Neural progenitor cell (in vitro differentiated cells): ENCODE measurements at regions not wholly inside any gene's neighbourhood (a gene's known extent, or its start where the extent isn't known, plus 50 kb on each side); places are given as distances from the start of the nearest gene placed in this dataset.

Source experiments
- DNase-seq: peaks from one replicate; pipeline ENCODE4 v3.0.0-alpha.2; 2016; ENCODE audit warnings: low spot score
- H2AFZ ChIP-seq: fragments of 200-600 bp; sonication (generic); replicated peaks from 2 replicates; pipeline ENCODE4 v1.6.1; 2016; ENCODE audit warnings: antibody characterized with exemption
- H3F3A ChIP-seq: fragments of 200-600 bp; sonication (generic); 2 replicates; pipeline ENCODE4 v1.6.1; 2016; ENCODE audit warnings: antibody characterized with exemption, low read depth
- H3K27ac ChIP-seq: fragments of 200-600 bp; sonication (generic); 2 replicates; pipeline ENCODE4 v1.5.1; 2016; ENCODE audit warnings: mild to moderate bottlenecking
- H3K27me3 ChIP-seq: fragments of 200-600 bp; sonication (generic); 2 replicates; pipeline ENCODE4 v1.6.1; 2016; ENCODE audit warnings: mild to moderate bottlenecking, moderate library complexity
- H3K36me3 ChIP-seq: fragments of 200-600 bp; sonication (generic); 2 replicates; pipeline ENCODE4 v1.5.1; 2016
- H3K4me1 ChIP-seq: fragments of 200-600 bp; sonication (generic); 2 replicates; pipeline ENCODE4 v1.6.1; 2016; ENCODE audit warnings: mixed run types
- H3K4me2 ChIP-seq: fragments of 200-600 bp; sonication (generic); 2 replicates; pipeline ENCODE4 v1.6.1; 2016
- H3K4me3 ChIP-seq: fragments of 200-600 bp; sonication (generic); 2 replicates; pipeline ENCODE4 v1.5.1; 2016
- H3K79me2 ChIP-seq: fragments of 200-600 bp; sonication (generic); 2 replicates; pipeline ENCODE4 v1.6.1; 2016; ENCODE audit warnings: low read depth
- H3K9ac ChIP-seq: fragments of 200-600 bp; sonication (generic); 2 replicates; pipeline ENCODE4 v1.6.1; 2016
- H3K9me3 ChIP-seq: fragments of 200-600 bp; sonication (generic); 2 replicates; pipeline ENCODE4 v1.5.1; 2016; ENCODE audit warnings: low read depth
- H4K20me1 ChIP-seq: fragments of 200-600 bp; sonication (generic); 2 replicates; pipeline ENCODE4 v1.6.1; 2016; ENCODE audit warnings: low read depth
- H3K27ac Mint-ChIP-seq: 3 replicates; pipeline ENCODE4 v1.8.0; 2021; ENCODE audit warnings: mixed read lengths
- H3K27me3 Mint-ChIP-seq: 2 replicates; pipeline ENCODE4 v1.8.0; 2022; ENCODE audit warnings: low read depth, mild to moderate bottlenecking, inconsistent platforms, moderate library complexity, mixed read lengths; ENCODE audit not compliant: insufficient read depth
- H3K36me3 Mint-ChIP-seq: 3 replicates; pipeline ENCODE4 v1.8.0; 2021; ENCODE audit warnings: mixed read lengths
- H3K4me1 Mint-ChIP-seq: 3 replicates; pipeline ENCODE4 v1.8.0; 2021; ENCODE audit warnings: mixed read lengths
- H3K4me3 Mint-ChIP-seq: 3 replicates; pipeline ENCODE4 v1.8.0; 2021; ENCODE audit warnings: mild to moderate bottlenecking, moderate library complexity, mixed read lengths
- H3K9me3 Mint-ChIP-seq: 3 replicates; pipeline ENCODE4 v1.8.0; 2020; ENCODE audit warnings: mixed read lengths
- EZH2 ChIP-seq: fragments of 200-600 bp; sonication (generic); IDR thresholded peaks from 2 replicates; pipeline ENCODE4 v1.6.1; 2017; ENCODE audit warnings: antibody characterized with exemption, mild to moderate bottlenecking, moderate library complexity
- EZH2phosphoT487 ChIP-seq: fragments of 200-600 bp; sonication (generic); IDR thresholded peaks from 2 replicates; pipeline ENCODE4 v1.6.1; 2017; ENCODE audit warnings: antibody characterized with exemption
- TF ChIP-seq, protein P1 (sequence below): fragments of 200-600 bp; sonication (generic); IDR thresholded peaks from 2 replicates; pipeline ENCODE4 v1.5.1; 2017; ENCODE audit warnings: antibody characterized with exemption, mild to moderate bottlenecking

DNA sequence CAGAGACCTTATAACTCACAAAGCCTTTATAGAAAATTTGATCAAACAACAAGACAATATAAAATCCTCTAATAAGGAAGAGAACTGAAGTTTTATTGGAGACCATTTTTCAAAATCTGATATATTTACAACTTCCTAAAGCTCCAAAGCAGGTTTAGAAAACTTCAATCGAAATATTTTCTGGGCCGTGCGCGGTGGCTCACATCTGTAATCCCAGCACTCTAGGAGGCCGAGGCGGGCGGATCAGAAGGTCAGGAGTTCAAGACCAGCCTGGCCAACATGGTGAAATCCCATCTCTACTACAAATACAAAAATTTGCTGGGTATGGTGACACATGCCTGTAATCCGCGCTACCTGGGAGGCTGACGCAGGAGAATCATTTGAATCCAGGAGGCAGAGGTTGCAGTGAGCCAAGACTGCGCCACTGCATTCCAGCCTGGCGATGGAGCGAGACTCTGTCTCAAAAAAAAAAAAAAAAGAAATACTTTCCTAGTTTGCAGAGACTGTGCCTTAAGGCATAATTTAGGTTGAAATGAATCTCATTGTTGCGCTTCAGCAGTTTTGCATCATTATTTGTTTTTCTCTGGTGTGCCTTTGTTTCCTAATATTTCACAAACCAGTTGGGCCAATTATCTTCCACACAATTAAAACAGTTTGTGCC, 60.6 kb upstream of the ASIP start:
- no peaks in the 10 kb centered on the region for H3K36me3 Mint-ChIP-seq

DNA sequence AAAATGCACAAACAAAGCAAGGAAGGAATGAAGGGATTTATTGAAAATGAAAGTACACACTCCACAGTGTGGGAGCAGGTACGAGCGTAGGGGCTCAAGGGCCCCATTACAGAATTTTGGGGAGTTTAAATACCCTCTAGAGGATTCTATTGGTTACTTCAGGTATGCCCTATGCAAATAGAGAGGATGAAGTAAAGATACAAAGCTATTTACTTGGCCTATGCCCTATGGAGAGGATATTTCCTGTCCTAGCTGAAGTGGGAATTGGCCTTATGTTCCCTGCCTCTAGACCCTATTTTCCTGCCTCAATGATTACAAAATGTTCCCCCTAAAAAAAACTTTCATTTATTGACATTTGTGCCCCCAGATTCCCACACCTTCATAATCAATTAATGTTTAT, 59.7 kb upstream of the ASIP start:
- Histone ChIP-seq H3K27ac (no peak overlapping the region), H2AFZ (no peak overlapping the region), H3K27me3 (no peaks in the 10 kb centered on the region), H3K4me3 (no peak overlapping the region), H3K4me2 (no peak overlapping the region), H3F3A (no peaks in the 10 kb centered on the region), H4K20me1 (no peaks in the 10 kb centered on the region), H3K36me3 (no peaks in the 10 kb centered on the region), H3K9me3 (no peaks in the 10 kb centered on the region), H3K4me1 (peaks cover 4% of the 10 kb centered on the region), H3K79me2 (no peaks in the 10 kb centered on the region), H3K9ac (no peak overlapping the region)
- no peaks in the 10 kb centered on the region for H3K9me3 Mint-ChIP-seq
- H3K4me1 Mint-ChIP-seq, result peaks cover 16% of the 10 kb centered on the region
- H3K4me3 Mint-ChIP-seq, result no peak overlapping the region
- no peak for DNase-seq
- TF ChIP-seq EZH2, result no peak
- TF ChIP-seq EZH2phosphoT487, result no peak
- TF ChIP-seq, protein P1, sequence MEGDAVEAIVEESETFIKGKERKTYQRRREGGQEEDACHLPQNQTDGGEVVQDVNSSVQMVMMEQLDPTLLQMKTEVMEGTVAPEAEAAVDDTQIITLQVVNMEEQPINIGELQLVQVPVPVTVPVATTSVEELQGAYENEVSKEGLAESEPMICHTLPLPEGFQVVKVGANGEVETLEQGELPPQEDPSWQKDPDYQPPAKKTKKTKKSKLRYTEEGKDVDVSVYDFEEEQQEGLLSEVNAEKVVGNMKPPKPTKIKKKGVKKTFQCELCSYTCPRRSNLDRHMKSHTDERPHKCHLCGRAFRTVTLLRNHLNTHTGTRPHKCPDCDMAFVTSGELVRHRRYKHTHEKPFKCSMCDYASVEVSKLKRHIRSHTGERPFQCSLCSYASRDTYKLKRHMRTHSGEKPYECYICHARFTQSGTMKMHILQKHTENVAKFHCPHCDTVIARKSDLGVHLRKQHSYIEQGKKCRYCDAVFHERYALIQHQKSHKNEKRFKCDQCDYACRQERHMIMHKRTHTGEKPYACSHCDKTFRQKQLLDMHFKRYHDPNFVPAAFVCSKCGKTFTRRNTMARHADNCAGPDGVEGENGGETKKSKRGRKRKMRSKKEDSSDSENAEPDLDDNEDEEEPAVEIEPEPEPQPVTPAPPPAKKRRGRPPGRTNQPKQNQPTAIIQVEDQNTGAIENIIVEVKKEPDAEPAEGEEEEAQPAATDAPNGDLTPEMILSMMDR, result no peak
- no peaks in the 10 kb centered on the region for H3K36me3 Mint-ChIP-seq
- H3K27ac Mint-ChIP-seq, result no peak overlapping the region
- H3K27me3 Mint-ChIP-seq, result no peaks in the 10 kb centered on the region

More for the DNA sequence above, 60.6 kb upstream of the ASIP start:
- H3F3A ChIP-seq, result no peaks in the 10 kb centered on the region
- no peaks in the 10 kb centered on the region for H4K20me1 ChIP-seq
- H3K27ac ChIP-seq, result no peak overlapping the region
- H3K4me3 ChIP-seq, result no peak overlapping the region
- Mint-ChIP-seq H3K4me1 (peaks cover 7% of the 10 kb centered on the region), H3K4me3 (no peak overlapping the region), H3K9me3 (no peaks in the 10 kb centered on the region), H3K27me3 (no peaks in the 10 kb centered on the region), H3K27ac (no peak overlapping the region)
- H2AFZ ChIP-seq, result no peak overlapping the region
- no peak for TF ChIP-seq EZH2phosphoT487
- TF ChIP-seq, protein P1, result no peak
- no peak for TF ChIP-seq EZH2
- DNase-seq, result no peak
- H3K9ac ChIP-seq, result no peak overlapping the region
- H3K4me1 ChIP-seq, result peaks cover 4% of the 10 kb centered on the region
- no peak overlapping the region for H3K4me2 ChIP-seq
- no peaks in the 10 kb centered on the region for H3K79me2 ChIP-seq
- H3K27me3 ChIP-seq, result no peaks in the 10 kb centered on the region
- H3K9me3 ChIP-seq, result no peaks in the 10 kb centered on the region
- no peaks in the 10 kb centered on the region for H3K36me3 ChIP-seq

DNA sequence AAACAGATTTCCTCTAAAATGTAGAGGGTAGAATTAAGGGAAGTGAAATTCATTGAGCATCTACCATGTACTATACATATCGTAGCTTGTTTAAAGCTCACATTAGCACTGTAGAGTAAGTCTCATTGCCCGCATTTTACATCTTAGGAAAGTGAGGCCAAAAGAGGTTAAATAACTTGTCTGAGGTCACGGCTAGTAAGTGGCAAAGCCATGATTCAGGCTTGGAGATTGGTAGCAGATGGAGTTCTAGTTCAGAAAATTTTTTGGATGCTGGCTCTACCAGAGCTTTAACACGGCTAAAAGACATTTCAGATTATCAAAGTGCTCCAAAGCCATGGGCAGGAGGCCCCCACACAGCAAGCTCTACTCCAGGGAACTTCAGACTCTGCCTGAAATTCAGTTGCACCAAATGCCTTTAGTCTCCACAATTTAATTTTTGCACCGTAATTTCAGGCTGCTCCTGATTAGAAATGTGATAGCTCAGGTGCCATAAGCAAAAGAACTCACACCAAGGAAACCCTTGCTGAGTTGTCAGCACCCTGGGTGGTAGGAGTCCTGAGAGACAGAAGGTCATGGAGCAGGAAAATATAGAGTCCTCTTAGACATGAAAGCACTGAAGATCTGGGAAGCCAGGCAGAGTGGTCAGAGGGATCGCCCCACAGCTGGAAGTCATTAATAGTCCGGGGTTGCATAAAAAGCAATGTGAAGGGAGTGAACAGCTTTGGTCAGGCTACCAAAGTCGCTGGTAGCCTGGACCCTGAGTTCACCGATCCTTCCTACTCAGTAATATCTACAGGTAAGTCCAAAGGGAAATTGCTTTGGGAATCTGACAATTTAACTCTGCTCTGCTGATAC, 55.2 kb upstream of the ASIP start:
- Histone ChIP-seq H3K36me3 (no peaks in the 10 kb centered on the region), H3F3A (peaks cover 2% of the 10 kb centered on the region), H3K79me2 (no peaks in the 10 kb centered on the region), H3K4me1 (peaks cover 5% of the 10 kb centered on the region), H3K9me3 (no peaks in the 10 kb centered on the region), H3K4me3 (no peak overlapping the region), H3K27ac (no peak overlapping the region), H2AFZ (no peak overlapping the region), H3K4me2 (no peak overlapping the region), H4K20me1 (no peaks in the 10 kb centered on the region), H3K9ac (no peak overlapping the region), H3K27me3 (no peaks in the 10 kb centered on the region)
- no peaks in the 10 kb centered on the region for H3K36me3 Mint-ChIP-seq
- DNase-seq, result no peak
- peaks cover 19% of the 10 kb centered on the region for H3K4me1 Mint-ChIP-seq
- TF ChIP-seq, protein P1, result no peak
- no peak for TF ChIP-seq EZH2
- TF ChIP-seq EZH2phosphoT487, result no peak
- no peak overlapping the region for H3K27ac Mint-ChIP-seq
- no peaks in the 10 kb centered on the region for H3K9me3 Mint-ChIP-seq
- H3K4me3 Mint-ChIP-seq, result no peak overlapping the region
- peaks cover 2% of the 10 kb centered on the region for H3K27me3 Mint-ChIP-seq
